CD4-positive, alpha-beta T cell treated with Interleukin-17A for 4 hours (primary cell): ENCODE measurements at regions not wholly inside any gene's neighbourhood (a gene's known extent, or its start where the extent isn't known, plus 50 kb on each side); places are given as distances from the start of the nearest gene placed in this dataset.
A peak's percentile ranks its signal among the peaks of the same experiment; 100 is the strongest.

Source experiments
- DNase-seq: peaks from one replicate; pipeline ENCODE4 v3.0.0-alpha.2; 2020; ENCODE audit warnings: mixed read lengths

DNA sequence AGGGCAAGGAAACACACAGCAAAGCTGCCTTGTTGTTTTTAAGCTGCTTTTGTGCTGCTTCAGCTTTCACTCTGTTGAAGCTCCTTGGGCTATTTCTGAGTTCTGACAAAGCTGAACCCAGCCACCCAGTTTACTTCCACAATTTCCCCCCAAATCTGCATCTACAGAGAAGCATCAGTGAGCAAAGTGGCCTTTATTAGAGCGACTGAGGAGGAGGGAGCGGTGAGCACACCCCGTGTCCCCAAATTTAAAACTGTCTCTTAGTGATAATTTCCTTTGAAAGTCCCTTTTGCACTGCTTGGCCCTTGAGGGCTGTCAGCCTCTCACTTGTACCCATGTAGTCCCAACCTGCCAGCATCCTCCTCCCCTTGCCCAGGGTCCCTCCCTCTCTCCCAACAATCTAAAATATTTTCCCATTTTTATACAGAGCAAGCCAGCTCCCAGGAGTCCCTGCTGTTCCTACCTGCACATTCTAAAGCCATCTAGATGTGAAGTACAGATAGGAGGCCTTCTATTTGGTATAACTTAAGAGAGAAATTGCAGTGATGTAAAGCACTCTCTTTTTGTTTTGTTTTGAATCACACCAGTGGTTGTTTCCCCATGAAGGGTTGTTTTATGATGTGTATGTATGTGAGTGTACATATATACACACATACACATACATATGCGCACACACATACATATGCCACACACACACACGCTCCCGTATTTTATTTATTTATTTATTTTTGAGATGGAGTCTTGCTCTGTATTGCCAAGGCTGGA lies 313.5 kb downstream of the TLE4 start:
- no peak for DNase-seq

DNA sequence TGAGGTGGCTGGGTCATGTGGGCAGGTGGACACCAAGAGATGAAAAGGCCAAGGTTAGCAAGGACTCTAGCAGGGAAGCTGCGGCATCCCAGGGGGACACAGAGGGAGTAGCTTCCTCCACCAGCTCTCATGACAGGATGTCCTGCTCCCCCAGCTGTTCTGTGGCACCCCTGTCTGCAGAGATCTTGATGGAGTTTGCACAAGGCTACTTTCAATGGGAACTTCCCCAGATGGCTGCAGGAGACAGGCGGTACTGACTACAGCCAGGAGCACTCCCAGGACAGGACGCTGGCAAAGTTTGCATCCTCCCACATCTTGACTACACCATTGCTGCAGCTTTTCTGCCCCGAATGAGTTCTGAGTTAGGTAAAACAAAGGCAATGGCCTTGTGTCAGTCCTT lies 312.8 kb downstream of the TLE4 start:
- no peak for DNase-seq

DNA sequence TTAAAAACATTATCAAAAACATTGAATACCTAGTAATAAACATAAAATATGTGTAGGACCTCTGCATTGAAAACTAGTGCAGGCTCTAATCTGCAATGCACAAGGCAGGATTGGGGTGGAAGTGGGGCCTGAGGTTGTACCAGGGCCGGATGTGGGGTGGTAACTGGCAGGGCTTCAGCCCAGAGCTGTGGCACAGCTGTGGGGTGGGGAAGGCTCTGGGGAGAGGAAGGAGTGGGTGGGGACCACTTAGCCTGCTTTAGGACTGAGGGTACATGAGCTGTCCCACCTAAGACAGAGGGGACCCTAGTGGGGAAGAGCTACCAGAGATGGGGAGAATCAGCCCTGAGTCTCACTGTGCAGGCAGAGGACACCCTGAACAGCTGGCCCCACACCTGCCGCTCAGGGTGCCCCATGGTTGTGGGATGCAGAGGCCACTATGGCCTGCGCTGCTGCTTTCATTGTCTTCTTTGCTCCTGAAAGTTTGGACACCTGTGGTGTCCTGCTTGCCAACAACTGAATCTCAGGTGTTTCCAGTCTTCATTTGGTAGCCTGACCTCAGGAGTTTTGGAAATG lies 311.4 kb downstream of the TLE4 start:
- peak; percentile 66 for DNase-seq

DNA sequence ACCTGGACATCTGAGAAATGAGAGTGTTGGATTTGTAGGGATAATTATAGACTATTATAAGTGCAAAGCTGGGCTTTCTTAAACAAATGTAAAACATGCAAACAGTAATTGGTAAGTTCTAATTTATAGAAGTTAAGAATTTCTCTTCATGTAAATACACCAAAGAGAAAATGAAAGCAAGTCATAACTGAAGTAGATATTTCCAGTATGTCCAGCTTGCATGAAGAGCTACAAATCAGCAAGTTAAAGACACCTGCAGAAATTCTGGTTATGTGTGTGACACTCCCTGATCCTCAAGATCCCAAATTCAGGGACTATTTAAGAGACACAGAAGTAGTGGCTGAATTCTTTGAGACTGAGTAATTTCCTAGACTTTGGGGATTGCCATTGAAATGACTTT lies 308.9 kb downstream of the TLE4 start:
- DNase-seq, result no peak

DNA sequence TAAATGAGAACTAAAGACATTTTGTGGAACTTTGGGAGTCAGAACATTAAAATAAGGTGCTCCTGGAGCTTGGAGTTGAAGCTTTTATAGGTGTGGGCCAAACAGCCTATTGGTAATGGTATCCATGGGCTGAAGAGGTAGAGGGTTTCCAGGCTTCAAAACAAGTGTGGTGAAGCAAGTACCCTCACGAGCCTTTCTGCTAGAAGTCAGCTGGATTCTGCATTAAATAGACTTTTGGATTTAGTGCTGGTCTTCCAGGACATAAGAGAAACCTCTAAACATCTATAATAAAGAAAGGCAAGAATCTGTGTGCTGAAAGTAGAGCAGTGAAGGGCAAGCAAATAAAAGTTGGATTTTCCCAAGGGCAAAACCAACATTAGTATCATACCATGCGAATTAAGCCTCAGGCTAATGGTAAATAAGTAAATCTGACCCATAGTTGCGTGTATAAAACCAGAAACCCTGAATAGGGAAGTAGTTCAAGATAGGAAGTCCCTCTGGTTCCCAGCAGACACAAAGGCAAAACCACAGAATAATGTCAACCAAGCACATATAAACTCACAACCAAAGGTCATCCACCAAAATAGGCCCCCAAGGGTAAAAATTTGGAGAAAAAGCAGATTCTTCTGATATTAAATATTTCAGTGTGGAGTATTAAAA lies 306.3 kb downstream of the TLE4 start:
- no peak for DNase-seq

DNA sequence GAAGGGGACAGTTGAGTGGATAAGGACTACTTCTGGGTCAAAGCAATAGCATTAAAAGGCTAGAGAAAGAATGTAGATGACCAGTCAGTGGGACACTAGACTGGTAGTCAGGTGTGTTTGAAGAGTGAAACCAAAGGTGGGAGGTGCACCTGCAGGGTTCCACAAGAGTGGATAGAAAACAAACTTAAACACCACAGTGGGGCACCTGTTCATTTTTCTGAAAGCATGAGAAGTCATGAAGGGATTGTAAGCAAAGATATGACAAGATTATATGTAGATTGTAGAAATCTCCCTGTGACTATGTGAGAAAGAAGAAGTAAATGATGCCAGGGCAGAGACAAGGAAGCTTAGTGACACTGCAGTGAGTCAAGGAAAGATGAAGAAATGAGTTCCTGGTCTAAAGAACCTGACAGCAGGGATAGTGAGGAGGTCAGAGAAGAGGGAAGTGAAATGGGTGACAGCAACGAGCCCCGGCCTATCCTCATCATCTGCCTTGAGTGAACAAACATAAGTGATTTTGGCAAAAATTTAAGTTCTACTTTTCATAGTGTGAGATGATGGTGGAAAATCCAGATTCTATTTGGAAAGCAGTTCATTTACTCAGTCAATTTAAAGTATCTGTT lies 296.9 kb downstream of the TLE4 start:
- DNase-seq, result no peak

DNA sequence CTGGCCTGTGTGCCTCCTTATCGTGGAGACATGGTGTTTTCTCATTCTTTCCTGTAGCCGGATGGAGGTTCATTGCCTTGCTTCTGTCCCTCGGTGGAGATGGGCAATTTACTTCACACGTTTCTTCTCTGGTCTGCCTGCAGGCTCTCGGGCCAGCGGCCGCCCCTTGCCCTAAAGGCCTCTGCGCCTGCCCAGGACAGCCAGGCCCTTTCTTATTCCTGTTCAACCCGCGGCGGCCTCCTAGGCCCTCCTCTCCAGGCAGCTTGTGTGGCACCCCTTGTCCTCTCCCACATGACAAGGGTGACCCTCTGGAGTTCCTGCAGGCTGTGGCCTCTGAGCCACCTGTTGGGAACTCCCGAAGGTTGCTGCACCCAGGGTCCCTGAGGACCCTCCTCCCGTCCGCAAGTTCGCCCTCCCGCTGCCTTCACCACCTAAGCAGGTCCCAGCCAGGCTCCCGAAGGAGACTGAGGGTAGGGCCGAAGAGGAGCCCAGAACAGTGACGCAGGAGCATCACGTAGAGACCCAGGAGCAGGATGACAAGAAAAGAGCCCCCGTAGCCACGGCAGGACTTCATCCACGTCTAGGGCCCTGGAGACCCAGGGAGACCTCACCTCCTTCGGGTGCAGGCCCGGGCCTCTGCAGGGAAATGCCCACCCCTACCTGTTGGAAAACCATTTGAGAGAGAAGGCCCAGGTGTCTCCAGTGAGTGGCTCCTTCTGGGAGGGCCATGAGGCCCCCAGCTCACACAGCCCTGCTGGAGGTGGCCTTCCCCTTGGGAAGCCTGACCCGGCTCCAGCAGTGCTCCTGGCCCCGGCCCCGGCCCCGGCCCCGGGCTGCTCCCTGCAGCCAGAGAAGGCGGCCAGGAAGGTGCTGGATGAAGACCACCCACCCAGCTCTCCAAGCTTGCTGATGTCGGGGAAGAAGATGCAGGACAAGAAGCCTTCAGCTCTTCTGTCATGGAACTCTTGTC lies 291.4 kb downstream of the TLE4 start:
- no peak for DNase-seq

DNA sequence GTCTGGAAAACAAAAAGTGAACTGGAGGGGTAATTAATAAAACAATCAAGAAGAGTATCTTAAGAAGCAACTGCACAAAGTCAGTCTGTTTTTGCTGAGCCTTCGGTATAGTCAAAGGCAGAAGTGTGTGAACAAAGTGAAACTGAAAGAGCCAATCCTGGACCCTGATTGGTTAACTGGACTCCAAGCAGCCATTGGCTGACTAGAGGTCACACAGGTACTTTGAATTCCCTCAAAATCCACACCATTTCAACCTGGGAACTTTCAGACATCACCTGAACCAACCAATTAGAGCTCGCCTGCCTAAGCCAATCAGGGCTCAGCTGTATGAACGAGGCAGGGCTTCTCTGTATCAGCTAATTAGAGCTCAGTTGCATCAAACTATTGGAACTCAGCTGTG lies 286.7 kb downstream of the TLE4 start:
- peak; percentile 7 for DNase-seq

DNA sequence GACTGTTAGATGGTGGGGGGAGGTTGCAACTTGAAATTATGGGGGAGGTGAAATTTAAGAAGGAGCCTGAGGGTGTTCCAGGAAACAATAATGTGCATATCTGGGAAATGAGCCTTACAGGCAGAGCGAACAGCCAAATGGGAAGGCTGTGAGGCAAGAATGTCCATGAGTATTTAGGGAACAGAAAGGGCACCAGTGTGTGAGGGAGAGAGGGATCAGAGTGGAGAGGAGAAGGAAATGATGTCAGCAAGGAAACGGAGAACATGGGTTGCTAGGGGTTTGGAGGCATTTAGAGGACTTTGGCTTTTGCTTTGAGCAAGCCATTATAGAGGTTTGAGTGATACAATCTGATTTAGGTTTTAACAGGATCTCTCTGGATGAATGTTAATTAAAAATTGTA lies 285.4 kb downstream of the TLE4 start:
- DNase-seq, result no peak

DNA sequence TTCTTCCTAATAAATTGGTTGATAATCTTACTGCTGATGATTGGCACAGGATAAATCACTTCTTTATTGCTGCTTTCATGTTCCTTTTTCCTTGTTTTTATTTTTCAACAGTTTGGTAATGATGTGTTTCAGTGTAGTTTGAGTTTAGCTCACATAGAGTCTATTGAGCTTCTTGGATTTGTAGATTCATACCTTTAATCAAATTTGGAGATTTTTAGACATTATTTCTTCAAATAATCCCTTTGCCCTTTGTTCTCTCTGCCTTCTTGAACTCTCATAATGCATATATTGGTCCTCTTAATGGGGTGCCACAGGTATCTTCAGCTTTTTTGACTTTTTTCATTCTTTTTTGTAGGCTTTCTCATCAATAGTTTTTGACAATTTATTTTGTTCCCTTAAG lies 275.3 kb downstream of the TLE4 start:
- DNase-seq, result no peak

DNA sequence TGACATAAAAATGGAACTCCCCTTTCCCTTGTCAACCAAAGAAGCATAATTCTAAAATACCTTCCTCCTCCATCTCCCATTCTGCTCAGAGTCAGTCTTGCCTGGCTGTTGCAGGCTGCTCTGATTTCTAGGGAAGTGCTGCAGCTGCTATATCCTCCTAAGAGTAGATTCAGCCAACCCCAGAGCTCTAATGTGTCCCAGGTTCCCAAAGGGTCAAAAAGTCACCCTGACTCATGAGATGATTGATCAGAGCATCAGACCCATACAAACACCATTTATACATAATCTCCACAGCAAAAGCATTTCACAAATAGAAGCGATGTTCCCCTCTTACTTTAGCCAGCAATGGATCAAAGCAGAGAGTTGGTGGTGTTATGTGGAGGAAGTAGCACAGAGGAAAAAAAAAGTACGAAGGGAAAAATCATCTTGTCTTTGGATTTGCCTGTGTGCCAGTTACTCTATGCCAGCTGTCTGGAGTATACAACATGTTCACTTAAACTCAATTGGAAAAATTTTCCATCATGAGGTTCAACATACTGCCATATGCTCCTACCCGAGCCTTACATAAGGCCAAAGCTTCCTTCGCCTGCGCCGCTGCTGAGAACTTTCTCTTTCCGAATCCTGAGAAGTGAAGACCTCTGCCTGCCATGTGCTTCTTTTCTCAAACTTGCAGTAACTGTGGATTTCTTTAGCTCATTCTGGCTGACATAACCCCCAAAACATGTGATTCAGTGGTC lies 258.0 kb downstream of the TLE4 start:
- DNase-seq, result no peak

DNA sequence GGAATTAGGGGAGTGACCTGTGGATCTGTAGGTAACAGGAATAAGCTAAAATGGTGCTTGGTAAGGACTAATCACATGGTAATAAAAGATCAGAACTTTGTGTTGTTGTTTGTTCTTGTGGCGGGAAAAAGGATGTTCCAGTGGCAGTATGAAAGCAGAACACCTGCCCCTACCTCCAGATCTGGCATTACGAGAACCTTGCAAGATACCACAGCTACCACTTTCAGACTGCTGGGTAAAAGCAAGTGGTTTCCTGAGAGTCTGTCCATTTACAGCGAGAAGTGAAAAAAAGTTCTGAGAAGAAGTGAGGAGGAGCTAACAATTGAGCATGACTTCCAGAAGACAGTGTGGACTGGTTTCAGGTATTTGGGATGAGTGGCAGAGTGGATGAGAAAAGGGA lies 252.5 kb downstream of the TLE4 start:
- DNase-seq, result no peak

DNA sequence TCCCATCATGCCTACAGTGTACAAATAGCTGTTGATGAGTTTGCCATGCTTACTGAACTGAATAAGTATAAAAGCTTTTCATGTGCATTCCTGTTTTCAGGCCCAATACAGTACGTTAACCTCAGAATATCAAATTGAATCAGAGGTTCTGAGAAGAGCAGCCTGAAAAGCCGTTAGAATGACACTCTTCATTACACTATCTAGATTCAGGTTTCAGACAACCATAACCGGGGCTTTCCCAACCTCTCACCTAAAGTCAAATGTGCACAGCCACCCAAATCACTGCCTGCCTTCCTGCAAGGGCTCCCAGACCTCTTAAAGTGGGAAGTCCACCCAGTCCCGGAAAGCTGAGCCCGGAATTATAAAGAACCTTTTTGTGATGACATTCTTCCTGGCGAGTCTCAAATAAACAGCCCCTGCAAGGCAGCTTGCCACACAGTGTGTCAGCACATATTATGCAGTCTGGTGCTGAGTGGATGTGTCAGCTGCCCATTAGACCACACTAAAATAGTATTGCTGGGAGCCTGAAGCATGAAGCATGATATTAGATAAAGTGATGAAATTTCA lies 245.8 kb downstream of the TLE4 start:
- no peak for DNase-seq

DNA sequence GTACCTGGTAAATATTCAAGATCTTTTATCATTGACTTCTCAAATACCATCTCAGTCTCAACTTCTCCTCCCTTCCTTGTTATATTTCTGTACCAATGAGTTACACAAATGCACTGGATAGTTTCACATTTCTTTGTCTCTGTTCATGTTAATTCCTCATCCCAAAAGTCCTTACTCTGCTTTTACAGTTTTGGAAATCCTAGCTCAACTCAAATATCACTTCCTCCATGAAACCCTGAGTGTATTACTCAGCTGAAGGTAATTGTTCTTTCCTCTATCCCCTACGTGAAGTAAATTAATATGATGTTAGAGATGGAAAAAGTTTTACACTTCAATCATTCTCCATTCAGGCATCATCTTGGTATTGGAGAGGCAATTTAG lies 241.5 kb downstream of the TLE4 start:
- DNase-seq, result no peak

DNA sequence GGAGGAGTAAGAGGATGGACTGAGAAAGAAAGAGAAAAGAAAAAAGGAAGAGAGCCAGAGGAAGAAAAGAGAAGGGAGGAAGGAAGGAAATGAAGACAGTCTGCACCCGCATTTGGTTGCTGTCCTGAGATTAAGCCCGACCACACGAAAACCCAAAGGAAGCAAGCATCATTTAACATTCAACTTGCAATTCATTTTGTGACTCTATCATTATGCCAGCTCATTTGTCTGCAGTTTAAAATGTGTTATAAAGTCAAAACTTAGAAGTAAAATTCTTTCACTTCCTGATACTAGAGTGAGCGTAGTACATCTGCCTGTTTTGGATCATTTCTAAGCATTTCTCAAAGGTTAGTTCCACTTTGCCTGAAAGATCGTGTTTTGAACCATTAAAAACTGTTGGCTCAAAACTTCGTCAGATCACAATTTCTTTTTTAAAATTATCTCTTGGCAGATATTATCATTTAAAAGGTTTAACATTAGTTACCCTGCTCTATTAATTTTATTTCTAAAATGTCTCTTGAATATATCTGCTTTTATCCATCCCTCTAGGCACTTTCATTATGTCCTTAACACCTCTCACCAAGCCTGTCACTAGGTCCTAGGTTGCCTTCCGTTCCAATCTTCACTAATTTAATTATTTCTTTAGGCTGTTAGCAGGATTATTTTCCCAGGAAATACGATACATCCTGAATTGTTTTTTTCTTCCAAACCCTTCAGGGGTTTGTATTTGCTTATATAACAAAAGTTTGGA lies 240.9 kb downstream of the TLE4 start:
- DNase-seq, result peak; percentile 7

DNA sequence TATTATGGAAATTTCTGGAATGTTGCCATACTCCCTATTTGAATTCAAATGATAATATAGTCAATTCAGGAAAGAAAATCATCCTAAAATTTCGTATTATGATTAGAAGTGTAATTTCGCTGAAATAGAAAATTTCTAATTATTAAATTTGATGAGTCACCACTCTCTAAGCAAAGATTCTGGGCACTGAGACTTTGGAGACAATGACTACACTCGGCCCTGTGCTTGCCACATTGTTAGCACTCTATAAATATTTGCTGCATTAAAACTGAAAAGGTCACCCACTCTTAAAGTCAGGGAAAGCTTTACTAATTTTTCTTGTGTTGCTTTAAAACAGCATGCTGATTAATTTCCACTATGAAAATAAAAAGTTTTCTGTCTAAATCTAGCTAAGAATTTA lies 240.3 kb downstream of the TLE4 start:
- DNase-seq, result no peak

DNA sequence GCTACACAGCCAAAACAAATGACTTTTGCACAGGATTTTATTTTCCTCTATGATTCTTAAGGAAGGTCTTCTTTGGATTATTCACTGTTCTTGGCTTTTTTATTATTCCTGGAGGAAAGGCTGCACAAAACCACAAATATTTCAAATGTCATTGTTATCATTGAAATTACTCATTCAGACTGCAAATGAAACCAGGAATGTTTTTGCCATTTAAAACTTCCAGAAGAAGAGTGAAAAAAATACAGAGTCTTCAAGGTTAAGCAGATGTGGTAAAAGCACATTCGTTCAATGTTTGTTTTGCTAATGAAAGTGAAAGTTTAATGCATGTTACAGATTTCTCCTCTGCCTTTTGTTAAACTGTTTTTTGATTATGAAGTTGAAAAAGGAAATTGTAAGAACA lies 238.2 kb downstream of the TLE4 start:
- no peak for DNase-seq

DNA sequence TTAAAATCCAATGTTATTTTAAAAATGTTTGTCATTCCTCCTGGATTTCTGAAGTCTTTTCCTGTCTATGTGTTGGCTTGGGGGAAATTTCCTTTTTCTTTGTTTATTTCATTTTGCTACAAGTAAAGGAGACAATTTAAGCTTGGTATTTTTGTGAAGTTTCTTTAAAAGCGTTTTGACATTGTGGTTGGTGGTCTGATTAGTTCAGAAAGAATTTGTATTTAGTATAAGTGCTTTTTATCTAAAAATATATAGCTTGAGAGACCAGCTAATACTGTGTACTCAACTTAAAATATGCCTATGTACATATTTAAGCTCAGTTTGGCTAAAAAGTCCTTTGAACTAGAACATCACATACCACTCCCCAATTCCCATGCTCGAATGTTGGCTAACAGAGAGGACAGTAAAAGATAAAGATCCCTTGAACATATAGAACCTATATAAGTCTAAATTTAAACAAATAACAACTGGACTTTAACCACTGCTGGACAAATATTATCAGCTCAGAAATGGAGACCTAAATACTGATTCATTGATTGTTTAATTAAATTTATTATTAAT lies 237.6 kb downstream of the TLE4 start:
- no peak for DNase-seq

DNA sequence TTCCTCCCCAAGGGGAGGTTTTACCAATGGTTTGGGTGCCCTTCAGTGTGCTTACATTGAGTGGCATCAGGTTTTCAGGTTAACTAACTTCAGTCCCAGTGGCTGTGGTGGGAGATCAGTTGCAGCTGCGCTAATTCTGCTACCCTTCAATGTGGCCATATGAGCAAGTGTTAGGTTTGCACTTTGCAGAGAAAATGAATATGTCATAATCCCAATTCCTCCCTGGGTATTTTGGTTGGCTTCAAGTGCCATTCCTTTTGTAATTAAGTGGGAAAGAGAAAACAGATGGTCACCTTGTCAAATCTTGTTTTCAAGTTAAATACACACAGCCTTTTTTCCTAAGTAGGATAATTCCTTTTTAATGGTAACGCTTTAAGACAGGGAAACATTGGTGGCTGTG lies 236.2 kb downstream of the TLE4 start:
- no peak for DNase-seq

DNA sequence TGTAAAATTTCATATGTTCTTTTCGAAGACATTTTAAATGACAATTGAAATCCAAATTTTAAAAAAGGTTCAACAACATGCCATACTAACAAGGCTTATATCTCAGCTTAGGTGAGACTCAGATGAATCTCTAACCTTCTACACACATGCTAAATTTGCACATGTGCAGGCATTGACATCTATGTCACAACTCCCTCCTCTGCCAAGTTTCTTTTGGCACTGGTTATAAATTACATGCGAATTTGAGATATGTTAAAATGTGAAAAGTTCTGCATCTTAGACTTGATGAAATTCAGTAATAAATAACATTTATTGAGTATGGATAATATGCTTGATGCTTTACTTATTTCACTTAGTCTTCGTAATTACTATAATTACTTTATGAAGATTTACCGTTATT lies 234.3 kb downstream of the TLE4 start:
- no peak for DNase-seq

DNA sequence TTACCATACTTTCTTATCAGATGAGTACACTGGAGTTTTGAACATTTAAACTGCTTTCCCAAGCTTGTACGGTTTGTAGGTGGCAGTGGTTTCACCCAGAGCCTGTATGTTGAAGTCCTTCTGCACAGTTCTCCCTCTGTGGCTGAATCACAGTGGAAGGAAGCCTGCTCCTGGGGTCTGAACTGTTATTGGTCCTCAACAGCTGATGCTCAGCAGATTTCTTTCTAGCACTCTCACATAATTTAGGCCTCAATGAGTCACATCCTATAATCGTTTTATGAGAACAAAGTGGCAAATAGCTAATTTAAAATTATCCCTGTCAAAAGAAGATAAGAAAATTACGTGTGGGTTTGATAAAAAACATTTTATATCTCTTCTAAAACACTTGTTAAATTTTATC lies 229.7 kb downstream of the TLE4 start:
- DNase-seq, result no peak
